HG03095 (cell line): ENCODE measurements at regions not wholly inside any gene's neighbourhood (a gene's known extent, or its start where the extent isn't known, plus 50 kb on each side); places are given as distances from the start of the nearest gene placed in this dataset.

Experiments
- ATAC-seq: cut with Tn5 transposase; IDR thresholded peaks from one replicate; pipeline ENCODE4 v1.9.1; 2021; ENCODE audit warnings: moderate library complexity; ENCODE audit not compliant: unreplicated experiment

- no peak for ATAC-seq
Measured at GRCh38 chr11:79783833-79784232, 343.0 kb upstream of the TENM4 start.

DNA sequence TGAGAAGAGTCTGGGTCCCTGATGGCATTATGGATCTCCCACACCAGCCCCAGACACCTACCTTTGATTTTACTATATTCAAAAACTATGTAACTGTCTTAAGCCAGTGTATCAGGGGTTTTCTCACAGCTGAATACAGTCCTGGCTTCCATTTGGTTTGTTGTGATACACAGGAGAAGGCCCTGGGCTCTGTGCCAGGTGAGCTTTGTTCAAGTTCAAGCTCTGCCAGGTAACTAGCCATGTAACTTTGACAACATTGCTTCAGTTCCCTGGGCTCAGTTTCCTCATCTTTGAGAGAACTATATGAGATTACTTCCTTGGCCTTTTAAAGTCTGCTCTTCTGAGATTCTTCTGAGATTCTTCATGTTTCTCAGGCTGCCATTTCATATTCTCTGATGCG lies 327.5 kb upstream of the TENM4 start:
- ATAC-seq: no peak

DNA sequence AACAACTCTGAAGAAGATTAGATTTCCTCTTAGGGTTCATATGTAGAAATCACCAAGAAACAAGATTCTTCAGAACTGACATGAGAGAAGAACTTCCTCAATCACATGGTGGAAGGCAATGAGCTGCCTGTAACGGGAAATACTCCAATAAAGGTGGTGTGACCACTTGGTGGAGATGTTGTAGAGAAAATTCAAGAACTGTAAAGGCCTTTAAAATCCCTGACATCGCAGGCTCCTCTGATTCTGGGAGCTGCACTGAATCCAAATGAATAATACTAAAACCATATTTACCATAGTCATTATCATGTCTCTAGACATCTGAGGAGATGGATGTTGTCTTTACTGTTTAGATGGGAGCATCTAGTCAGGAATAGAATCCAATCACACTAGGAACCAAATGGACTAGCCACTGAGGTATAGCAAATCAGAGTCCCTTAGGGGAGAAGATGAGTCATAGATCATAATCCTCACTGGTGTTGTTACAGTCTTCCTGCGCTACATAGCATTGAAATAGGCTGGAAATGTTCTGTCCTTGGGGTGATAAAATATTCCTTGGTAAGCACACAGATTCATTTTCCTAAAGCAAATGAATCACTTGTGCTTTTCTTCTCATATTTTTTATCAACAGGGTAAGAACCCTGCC lies 321.6 kb upstream of the TENM4 start:
- no peak for ATAC-seq

DNA sequence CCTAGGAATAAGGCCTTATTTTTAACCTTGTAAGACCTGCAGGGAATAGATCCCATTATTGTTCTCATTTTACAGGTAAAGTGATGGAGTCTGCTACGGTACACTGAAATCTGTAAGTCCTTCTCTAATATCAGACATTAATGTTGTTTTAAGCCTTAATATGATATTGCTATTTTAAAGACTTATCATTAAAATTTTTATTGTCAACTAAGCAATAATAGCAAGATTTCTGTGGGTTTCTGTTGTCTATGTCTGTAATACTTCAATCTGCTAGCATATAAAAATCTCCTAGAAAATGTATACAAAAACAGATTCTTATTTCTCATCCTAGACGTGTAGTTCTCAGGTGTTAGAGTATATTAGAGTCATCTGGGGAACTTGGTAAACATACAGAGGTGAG lies 317.5 kb upstream of the TENM4 start:
- no peak for ATAC-seq

DNA sequence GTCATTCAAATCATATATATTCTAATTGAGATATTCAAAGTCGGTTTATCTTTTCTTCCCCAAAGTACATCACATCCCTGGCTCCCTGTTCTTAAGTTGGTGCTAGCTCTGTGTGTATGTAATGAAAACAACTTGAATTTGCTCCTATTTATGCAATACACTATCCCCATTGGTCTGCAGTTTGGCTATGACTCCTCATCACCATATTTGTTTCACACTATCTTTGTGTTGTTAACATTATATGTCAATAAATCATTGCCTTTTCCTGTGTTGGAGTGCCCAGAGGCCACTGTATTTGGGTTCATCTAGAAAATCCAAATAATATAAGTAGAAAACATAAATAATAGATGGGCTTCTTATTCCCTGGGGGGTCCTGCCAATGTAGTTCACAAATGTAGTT lies 306.6 kb upstream of the TENM4 start:
- no peak for ATAC-seq

DNA sequence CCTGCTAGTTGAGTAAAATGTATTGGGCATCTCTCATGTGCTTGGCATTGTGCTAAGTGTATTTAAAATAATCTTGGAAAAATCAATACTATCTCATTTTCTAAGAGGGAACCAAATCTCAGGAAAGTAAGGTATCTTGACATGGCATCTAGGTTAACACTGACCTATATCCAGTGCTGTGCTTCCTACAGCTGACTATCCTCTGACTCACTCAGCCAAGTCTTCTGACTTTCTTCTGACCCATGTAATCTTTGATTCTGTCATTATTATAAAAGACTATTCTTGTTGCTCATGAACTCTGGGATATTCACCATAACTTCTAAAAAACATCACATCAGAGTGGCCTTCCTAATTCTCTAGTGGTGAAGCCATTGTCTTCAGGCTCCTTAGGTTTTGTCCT lies 304.1 kb upstream of the TENM4 start:
- no peak for ATAC-seq

- ATAC-seq: no peak
Measured at GRCh38 chr11:79742176-79742575, 301.3 kb upstream of the TENM4 start.

DNA sequence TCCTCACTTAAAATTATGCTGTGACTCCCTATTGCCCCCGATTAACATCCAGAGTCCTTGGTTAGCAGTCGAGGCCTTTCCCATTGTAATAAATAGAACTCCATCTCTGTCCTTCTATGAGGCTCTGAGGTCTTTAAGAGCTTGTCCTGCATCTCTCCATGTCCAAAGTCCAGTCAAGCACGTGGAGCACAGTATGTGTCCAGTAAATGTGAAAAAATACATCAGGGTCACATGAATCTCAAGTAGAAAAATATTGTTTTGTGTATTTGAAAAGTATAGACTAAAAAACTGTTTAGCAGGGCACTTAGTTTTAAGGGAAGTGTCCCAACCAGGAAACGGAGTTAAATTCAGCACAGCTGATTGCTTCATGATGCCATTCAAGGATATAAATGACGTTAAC lies 298.8 kb upstream of the TENM4 start:
- no peak for ATAC-seq

DNA sequence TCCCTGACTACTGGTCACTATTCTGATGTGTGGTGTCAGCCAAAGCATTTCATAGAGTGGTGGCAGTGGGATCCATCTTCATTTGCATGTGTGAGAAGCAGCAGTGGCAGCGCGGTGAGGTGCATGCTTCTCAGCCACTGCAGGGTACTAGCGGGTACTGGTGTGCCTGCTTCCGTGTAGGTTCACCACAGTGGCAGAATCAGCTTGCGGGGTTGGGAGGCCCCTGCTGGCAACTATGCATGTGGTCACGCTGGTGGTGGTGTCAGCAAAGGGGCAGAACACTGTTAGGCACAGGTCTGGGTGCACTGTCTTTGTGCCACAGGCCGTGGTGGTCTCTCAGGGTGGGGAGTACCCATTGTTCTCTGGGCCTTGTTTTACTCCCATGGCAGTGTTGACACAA lies 286.4 kb upstream of the TENM4 start:
- ATAC-seq: no peak

GRCh38 chr11:79720115-79720514 lies 279.3 kb upstream of the TENM4 start:
- no peak for ATAC-seq

- ATAC-seq: no peak
Measured at GRCh38 chr11:79708319-79708932, 267.6 kb upstream of the TENM4 start.

DNA sequence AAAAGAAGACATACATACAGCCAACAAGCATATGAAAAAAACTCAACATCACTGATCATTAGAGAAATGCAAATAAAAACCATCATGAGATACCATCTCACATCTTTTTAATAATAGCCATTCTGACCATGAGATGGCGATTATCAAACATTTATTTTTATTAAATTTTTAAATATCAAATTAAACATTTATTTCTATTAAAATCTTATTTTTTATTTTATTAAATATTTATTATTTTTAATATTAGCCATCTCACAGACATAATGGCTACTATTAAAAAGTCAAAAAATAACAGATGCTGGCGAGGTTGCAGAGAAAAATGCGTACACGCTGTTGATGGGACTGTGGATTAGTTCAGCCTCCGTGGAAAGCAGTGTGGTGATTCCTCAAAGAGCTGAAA lies 264.8 kb upstream of the TENM4 start:
- no peak for ATAC-seq

DNA sequence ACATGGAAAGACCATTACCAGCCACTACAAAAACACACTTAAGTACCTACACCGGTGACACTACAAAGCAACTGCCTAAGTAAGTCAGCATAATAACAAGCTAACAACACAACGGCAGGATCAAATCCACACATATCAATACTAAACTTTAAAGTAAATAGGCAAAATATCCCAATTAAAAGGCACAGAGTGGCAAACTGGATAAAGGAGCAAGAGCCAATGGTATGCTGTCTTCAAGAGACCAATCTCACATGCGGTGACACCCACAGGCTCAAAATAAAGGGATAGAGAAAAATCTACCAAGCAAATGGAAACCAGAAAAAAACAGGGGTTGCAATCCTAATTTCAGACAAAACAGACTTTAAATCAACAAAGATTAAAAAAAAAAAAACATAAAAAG lies 261.5 kb upstream of the TENM4 start:
- ATAC-seq: no peak

- no peak for ATAC-seq
Measured at GRCh38 chr11:79699246-79699645, 258.4 kb upstream of the TENM4 start.

DNA sequence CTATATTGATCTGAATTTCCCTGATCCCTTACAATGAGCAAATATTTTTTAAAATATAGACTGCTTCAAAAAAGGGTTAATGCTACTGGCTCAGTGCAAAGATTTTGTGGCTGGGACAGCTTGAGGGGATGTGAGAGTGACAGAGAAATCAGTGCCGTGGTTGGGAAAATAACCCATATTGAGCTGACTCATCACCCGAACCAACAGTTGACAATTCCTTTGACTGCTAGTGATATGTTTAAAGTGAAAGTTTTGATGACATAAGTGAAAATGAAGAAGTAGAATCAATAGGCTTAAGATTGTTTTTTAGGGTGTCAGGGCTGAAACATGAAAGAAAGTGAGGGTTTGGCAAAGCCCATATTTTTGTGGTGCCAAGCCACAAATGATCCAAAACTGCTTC lies 257.1 kb upstream of the TENM4 start:
- ATAC-seq: peak; percentile 88

DNA sequence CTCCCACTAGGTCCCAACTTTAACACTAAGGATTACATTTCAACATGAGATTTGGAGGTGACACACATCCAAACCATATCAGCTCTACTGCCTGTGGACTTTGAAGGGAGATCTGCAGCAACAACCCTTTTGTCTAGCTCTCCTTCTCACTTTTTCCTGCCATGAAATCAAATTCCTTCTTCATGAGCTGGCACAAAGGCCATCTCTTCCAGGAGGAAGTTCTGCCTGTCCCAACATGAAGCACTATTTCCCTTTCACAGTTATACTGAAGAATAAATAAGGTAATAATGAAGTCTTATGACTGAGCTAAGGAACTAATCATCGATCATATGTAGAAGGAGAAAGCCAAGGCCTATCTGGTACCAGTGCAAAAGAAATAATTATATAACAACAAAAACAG lies 253.5 kb upstream of the TENM4 start:
- no peak for ATAC-seq

GRCh38 chr11:79691445-79691844 lies 250.6 kb upstream of the TENM4 start:
- ATAC-seq: no peak

- ATAC-seq: no peak
Measured at GRCh38 chr11:79686703-79687419, 246.0 kb upstream of the TENM4 start.

DNA sequence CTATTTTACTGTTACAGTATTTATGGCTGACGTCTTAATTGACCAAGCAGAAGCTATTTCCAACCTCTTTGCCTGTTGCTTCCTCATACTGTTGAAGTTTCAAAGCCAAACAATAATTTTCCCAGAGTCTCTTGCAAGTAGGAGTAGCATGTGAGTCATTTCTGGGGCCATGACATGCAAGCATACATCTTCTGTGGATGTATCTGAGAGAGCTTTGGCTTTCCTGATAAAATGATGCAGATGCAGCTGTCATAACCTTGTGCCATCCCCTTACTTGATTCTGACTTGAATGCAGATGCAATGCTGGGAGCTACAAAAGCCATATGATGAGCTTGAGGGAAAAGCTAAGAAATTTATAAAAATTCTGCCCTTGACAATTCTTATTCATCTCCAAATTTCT lies 243.1 kb upstream of the TENM4 start:
- ATAC-seq: no peak

GRCh38 chr11:79678780-79679452 lies 238.1 kb upstream of the TENM4 start:
- no peak for ATAC-seq

GRCh38 chr11:79676396-79676795 lies 235.6 kb upstream of the TENM4 start:
- no peak for ATAC-seq

DNA sequence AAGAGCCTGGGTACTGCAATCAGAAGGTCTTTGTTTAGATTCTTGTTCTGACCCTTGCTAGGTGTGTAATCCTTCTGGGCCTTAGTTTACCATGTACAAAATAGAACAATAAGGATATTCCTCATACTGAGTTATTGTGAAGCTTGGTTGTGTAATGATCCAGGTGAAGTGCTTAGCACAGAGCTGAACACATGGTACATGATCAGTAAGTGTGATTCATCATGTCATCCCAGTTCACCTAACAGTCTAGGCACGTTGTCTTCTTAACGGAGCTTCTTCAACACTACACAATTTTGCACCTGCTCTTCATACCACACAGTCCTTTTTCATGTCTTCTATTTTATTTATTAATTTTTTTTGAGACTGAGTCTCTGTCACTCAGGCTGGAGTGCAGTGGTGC lies 234.3 kb upstream of the TENM4 start:
- no peak for ATAC-seq
